ENCODE measurements at regions not wholly inside any gene's neighbourhood (a gene's known extent, or its start where the extent isn't known, plus 50 kb on each side); places are given as distances from the start of the nearest gene placed in this dataset.

- intact Hi-C loops (cut with micrococcal nuclease; ENCODE audit: unreplicated experiment) (no loop called here), in situ Hi-C loops (cut with MboI) (no loop called here)
- no TSS peak for BruUV-seq (replicated peaks)
- DNase-seq (ENCODE audit: low read depth, low spot score) (no peak), FAIRE-seq (no peak), ATAC-seq (0 out of 3 replicates have a peak, but pooled peaks have one; percentile 31)
- Histone ChIP-seq H3K36me3 (ENCODE audit: control insufficient read depth in 2 of 2, insufficient read depth in 2 of 2, low read length in 1 of 2) (no peaks in the 10 kb centered on the region), H3K27me3 (replicated peaks in 1 of 2; ENCODE audit: control insufficient read depth in 2 of 2, insufficient read depth in 2 of 2, low read length in 1 of 2) (no peaks in the 10 kb centered on the region), H3K9ac (ENCODE audit: control insufficient read depth, insufficient read depth, low read length) (no peak overlapping the region), H2AFZ (ENCODE audit: control insufficient read depth, low read depth, low read length) (no peak overlapping the region), H3K27ac (ENCODE audit: control insufficient read depth, insufficient read depth) (no peak overlapping the region), H3K4me3 (no peak overlapping the region), H3K79me2 (ENCODE audit: control insufficient read depth, insufficient read depth, low read length) (no peaks in the 10 kb centered on the region), H3K9me3 (replicated peaks; ENCODE audit: control insufficient read depth, insufficient read depth, low read length) (no peaks in the 10 kb centered on the region), H4K20me1 (ENCODE audit: control insufficient read depth, insufficient read depth) (no peaks in the 10 kb centered on the region), H3K4me1 (ENCODE audit: control insufficient read depth, insufficient read depth, low read length) (no peaks in the 10 kb centered on the region), H3K4me2 (ENCODE audit: control insufficient read depth, insufficient read depth) (no peak overlapping the region)
- RAD21 ChIA-PET (ENCODE audit: unreplicated experiment) = no interaction called here
- 7% methylated on average over 1 of the region's 1 CpG for WGBS (ENCODE audit: insufficient coverage, insufficient replicate concordance, low lambda C conversion rate, missing lambda C conversion rate)
- POLR2A ChIA-PET = no interaction called here
- TF ChIP-seq JUND (IDR thresholded peaks at IDR 0.05; ENCODE audit: low read depth, low read length) (no peak), CEBPB (IDR thresholded peaks at IDR 0.05; ENCODE audit: borderline replicate concordance in 1 of 2, low read depth in 2 of 2, low read length in 2 of 2) (no peak), BCL11A (IDR thresholded peaks at IDR 0.05; ENCODE audit: low read depth, low read length) (no peak), ESRRA (IDR thresholded peaks at IDR 0.05; ENCODE audit: low read length) (no peak), POLR2AphosphoS5 (IDR thresholded peaks at IDR 0.05; ENCODE audit: low read length) (no peak), ZBED1 (IDR thresholded peaks at IDR 0.05; ENCODE audit: borderline replicate concordance) (no peak)
- TF ChIP-seq, protein P1, sequence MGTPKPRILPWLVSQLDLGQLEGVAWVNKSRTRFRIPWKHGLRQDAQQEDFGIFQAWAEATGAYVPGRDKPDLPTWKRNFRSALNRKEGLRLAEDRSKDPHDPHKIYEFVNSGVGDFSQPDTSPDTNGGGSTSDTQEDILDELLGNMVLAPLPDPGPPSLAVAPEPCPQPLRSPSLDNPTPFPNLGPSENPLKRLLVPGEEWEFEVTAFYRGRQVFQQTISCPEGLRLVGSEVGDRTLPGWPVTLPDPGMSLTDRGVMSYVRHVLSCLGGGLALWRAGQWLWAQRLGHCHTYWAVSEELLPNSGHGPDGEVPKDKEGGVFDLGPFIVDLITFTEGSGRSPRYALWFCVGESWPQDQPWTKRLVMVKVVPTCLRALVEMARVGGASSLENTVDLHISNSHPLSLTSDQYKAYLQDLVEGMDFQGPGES (IDR thresholded peaks at IDR 0.05) = no peak
- SMC1A ChIA-PET (ENCODE audit: uncharacterized antibody, unreplicated experiment) = no interaction called here
- CTCF ChIA-PET = interaction anchor here (0.6 kb wide), 1 partner anchor 1314 kb away, joined by 3 read pairs; no protein-coding TSS in a partner anchor
Observed at GRCh38 chr9:31674264-31674663, 710.2 kb upstream of the ACO1 start.

- Histone ChIP-seq H3K27ac (ENCODE audit: control insufficient read depth, insufficient read depth) (no peak overlapping the region), H3K4me3 (no peak overlapping the region), H3K4me1 (ENCODE audit: control insufficient read depth, insufficient read depth, low read length) (no peaks in the 10 kb centered on the region), H3K4me2 (ENCODE audit: control insufficient read depth, insufficient read depth) (no peak overlapping the region), H3K36me3 (ENCODE audit: control insufficient read depth in 2 of 2, insufficient read depth in 2 of 2, low read length in 1 of 2) (no peaks in the 10 kb centered on the region), H2AFZ (ENCODE audit: control insufficient read depth, low read depth, low read length) (no peak overlapping the region), H3K27me3 (replicated peaks in 1 of 2; ENCODE audit: control insufficient read depth in 2 of 2, insufficient read depth in 2 of 2, low read length in 1 of 2) (no peaks in the 10 kb centered on the region), H3K9me3 (replicated peaks; ENCODE audit: control insufficient read depth, insufficient read depth, low read length) (no peaks in the 10 kb centered on the region), H3K79me2 (ENCODE audit: control insufficient read depth, insufficient read depth, low read length) (no peaks in the 10 kb centered on the region), H4K20me1 (ENCODE audit: control insufficient read depth, insufficient read depth) (no peaks in the 10 kb centered on the region), H3K9ac (ENCODE audit: control insufficient read depth, insufficient read depth, low read length) (no peak overlapping the region)
- FAIRE-seq = no peak
- CTCF ChIA-PET = no interaction called here
- POLR2A ChIA-PET = no interaction called here
- SMC1A ChIA-PET (ENCODE audit: uncharacterized antibody, unreplicated experiment) = no interaction called here
- in situ Hi-C loops (cut with MboI) (no loop called here), intact Hi-C loops (cut with micrococcal nuclease; ENCODE audit: unreplicated experiment) (no loop called here)
- BruUV-seq (replicated peaks) = no TSS peak
- RAD21 ChIA-PET (ENCODE audit: unreplicated experiment) = no interaction called here
- no peak for ATAC-seq
- TF ChIP-seq JUND (IDR thresholded peaks at IDR 0.05; ENCODE audit: low read depth, low read length) (no peak), EZH2 (IDR thresholded peaks at IDR 0.05; ENCODE audit: borderline replicate concordance, control insufficient read depth, low read depth, low read length) (no peak), ZBED1 (IDR thresholded peaks at IDR 0.05; ENCODE audit: borderline replicate concordance) (no peak), ZNF384 (IDR thresholded peaks at IDR 0.05; ENCODE audit: borderline replicate concordance, low read depth, low read length) (no peak)
- no peak for DNase-seq (ENCODE audit: low read depth, low spot score)
- 32% methylated on average over 2 of the region's 2 CpGs for WGBS (ENCODE audit: insufficient coverage, insufficient replicate concordance, low lambda C conversion rate, missing lambda C conversion rate)
Observed at GRCh38 chr9:31677415-31677814, 707.0 kb upstream of the ACO1 start.
